ENCODE measurements at regions not wholly inside any gene's neighbourhood (a gene's known extent, or its start where the extent isn't known, plus 50 kb on each side); places are given as distances from the start of the nearest gene placed in this dataset.

- no peak for TF ChIP-seq EZH2 (IDR thresholded peaks at IDR 0.05; ENCODE audit: borderline replicate concordance, low read depth, low read length, poor library complexity, severe bottlenecking)
- TF ChIP-seq, protein P1, sequence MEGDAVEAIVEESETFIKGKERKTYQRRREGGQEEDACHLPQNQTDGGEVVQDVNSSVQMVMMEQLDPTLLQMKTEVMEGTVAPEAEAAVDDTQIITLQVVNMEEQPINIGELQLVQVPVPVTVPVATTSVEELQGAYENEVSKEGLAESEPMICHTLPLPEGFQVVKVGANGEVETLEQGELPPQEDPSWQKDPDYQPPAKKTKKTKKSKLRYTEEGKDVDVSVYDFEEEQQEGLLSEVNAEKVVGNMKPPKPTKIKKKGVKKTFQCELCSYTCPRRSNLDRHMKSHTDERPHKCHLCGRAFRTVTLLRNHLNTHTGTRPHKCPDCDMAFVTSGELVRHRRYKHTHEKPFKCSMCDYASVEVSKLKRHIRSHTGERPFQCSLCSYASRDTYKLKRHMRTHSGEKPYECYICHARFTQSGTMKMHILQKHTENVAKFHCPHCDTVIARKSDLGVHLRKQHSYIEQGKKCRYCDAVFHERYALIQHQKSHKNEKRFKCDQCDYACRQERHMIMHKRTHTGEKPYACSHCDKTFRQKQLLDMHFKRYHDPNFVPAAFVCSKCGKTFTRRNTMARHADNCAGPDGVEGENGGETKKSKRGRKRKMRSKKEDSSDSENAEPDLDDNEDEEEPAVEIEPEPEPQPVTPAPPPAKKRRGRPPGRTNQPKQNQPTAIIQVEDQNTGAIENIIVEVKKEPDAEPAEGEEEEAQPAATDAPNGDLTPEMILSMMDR (conservative IDR thresholded peaks at IDR 0.05; ENCODE audit: low read depth, low read length) = no peak
These were observed 1415.7 kb upstream of the ADGRB3 start for GRCh38 chr6:67219346-67219745.

Measured in A673 (cell line).